Type B pancreatic cell (in vitro differentiated cells): ENCODE measurements at regions not wholly inside any gene's neighbourhood (a gene's known extent, or its start where the extent isn't known, plus 50 kb on each side); places are given as distances from the start of the nearest gene placed in this dataset.

Experiments used
- DNase-seq: peaks from one replicate; pipeline ENCODE4 v3.0.0; 2021; ENCODE audit warnings: mixed read lengths; ENCODE audit not compliant: unreplicated experiment; ENCODE audit errors: extremely low spot score
- H3K27ac Mint-ChIP-seq: 2 replicates; pipeline ENCODE4 v1.8.0; 2021; ENCODE audit warnings: mild to moderate bottlenecking, mixed read lengths
- H3K27me3 Mint-ChIP-seq: 2 replicates; pipeline ENCODE4 v1.8.0; 2021; ENCODE audit warnings: mixed read lengths
- H3K36me3 Mint-ChIP-seq: 2 replicates; pipeline ENCODE4 v1.8.0; 2021; ENCODE audit warnings: mixed read lengths
- H3K4me1 Mint-ChIP-seq: one replicate; pipeline ENCODE4 v1.8.0; 2021; ENCODE audit warnings: mixed read lengths; ENCODE audit not compliant: unreplicated experiment
- H3K4me3 Mint-ChIP-seq: 2 replicates; pipeline ENCODE4 v1.8.0; 2021; ENCODE audit warnings: mild to moderate bottlenecking, mixed read lengths
- H3K9me3 Mint-ChIP-seq: 2 replicates; pipeline ENCODE4 v1.8.0; 2021; ENCODE audit warnings: mixed read lengths
- TF ChIP-seq, protein P1 (sequence below): fragments of 200-600 bp; sonication (generic); conservative IDR thresholded peaks from 2 replicates; pipeline ENCODE4 v1.5.0; 2021; ENCODE audit warnings: antibody characterized with exemption, mild to moderate bottlenecking

DNA sequence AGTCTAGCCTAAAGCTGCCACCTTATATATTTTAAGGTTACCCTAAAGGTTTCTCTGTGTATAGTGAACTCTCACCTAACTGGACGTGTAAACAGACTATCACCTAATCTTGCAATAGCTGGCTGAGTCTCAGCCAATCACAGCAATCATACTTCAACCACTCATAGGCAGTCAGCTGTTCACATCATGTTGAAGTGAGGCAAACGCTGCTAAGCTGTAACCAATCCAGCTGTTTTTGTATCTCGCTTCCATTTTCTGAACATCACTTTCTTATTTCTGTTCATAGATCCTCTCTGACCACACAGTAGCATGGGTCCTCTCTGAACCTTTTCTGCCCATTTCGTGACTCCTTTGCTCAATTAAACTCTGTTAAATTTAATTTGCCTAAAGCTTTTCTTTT is 468.2 kb upstream of the POU3F3 start:
- Mint-ChIP-seq H3K4me1 (no peaks in the 10 kb centered on the region), H3K27me3 (peaks cover 36% of the 10 kb centered on the region), H3K27ac (no peak overlapping the region), H3K36me3 (no peaks in the 10 kb centered on the region), H3K9me3 (no peaks in the 10 kb centered on the region), H3K4me3 (no peak overlapping the region)
- TF ChIP-seq, protein P1, sequence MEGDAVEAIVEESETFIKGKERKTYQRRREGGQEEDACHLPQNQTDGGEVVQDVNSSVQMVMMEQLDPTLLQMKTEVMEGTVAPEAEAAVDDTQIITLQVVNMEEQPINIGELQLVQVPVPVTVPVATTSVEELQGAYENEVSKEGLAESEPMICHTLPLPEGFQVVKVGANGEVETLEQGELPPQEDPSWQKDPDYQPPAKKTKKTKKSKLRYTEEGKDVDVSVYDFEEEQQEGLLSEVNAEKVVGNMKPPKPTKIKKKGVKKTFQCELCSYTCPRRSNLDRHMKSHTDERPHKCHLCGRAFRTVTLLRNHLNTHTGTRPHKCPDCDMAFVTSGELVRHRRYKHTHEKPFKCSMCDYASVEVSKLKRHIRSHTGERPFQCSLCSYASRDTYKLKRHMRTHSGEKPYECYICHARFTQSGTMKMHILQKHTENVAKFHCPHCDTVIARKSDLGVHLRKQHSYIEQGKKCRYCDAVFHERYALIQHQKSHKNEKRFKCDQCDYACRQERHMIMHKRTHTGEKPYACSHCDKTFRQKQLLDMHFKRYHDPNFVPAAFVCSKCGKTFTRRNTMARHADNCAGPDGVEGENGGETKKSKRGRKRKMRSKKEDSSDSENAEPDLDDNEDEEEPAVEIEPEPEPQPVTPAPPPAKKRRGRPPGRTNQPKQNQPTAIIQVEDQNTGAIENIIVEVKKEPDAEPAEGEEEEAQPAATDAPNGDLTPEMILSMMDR, result no peak
- DNase-seq, result no peak

DNA sequence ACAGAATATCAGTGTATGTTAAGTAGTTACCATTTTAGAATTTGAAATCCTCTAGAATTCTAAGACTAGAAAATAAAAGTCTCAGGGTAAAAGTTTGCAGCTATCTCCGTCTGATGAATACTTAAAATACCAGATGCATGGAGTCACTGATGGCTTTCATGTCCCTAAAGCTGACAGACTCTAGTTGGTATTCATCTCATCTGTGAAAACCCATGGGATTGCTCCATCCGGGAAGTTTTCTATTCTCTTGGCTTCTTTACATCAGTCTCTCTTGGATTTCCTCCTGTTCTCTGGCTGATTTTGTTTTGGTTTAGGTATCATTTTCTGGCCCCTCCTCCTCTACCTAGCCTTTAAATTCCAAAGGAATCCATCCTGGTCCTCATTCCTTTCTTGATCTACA is 465.6 kb upstream of the POU3F3 start:
- H3K36me3 Mint-ChIP-seq, result no peaks in the 10 kb centered on the region
- DNase-seq, result no peak
- H3K27ac Mint-ChIP-seq, result no peak overlapping the region
- H3K27me3 Mint-ChIP-seq, result peaks cover 33% of the 10 kb centered on the region
- no peak overlapping the region for H3K4me3 Mint-ChIP-seq
- no peaks in the 10 kb centered on the region for H3K9me3 Mint-ChIP-seq
- no peaks in the 10 kb centered on the region for H3K4me1 Mint-ChIP-seq
- TF ChIP-seq, protein P1, result no peak

- no peak overlapping the region for H3K4me3 Mint-ChIP-seq
- TF ChIP-seq, protein P1, result no peak
- H3K27me3 Mint-ChIP-seq, result peaks cover 32% of the 10 kb centered on the region
- peaks cover 5% of the 10 kb centered on the region for H3K4me1 Mint-ChIP-seq
- no peaks in the 10 kb centered on the region for H3K9me3 Mint-ChIP-seq
- H3K27ac Mint-ChIP-seq, result no peak overlapping the region
- no peak for DNase-seq
- H3K36me3 Mint-ChIP-seq, result no peaks in the 10 kb centered on the region
Measured at GRCh38 chr2:104402825-104403224, 451.1 kb upstream of the POU3F3 start.

DNA sequence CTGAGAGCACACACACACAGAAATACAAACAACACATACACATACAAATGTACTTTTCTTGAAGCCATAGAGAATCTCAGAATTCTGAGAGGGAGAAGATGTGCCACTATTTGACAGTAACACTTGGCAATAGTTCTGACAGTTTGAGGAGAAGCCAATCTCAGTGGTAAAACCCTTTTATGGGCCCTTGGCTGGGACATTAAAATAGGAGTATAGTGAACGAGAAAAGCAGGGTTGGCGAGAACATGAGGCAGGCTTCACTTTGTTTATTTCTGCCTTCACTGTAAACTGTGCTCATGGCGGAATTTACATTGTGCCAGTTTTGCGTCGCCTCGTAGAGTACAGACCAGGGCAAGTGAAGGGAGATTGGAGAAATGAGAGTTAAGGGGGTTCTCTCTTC is 449.4 kb upstream of the POU3F3 start:
- H3K4me1 Mint-ChIP-seq, result peaks cover 5% of the 10 kb centered on the region
- TF ChIP-seq, protein P1, result no peak
- no peak for DNase-seq
- no peak overlapping the region for H3K4me3 Mint-ChIP-seq
- peaks cover 31% of the 10 kb centered on the region for H3K27me3 Mint-ChIP-seq
- no peaks in the 10 kb centered on the region for H3K9me3 Mint-ChIP-seq
- H3K27ac Mint-ChIP-seq, result no peak overlapping the region
- no peaks in the 10 kb centered on the region for H3K36me3 Mint-ChIP-seq

GRCh38 chr2:104405623-104406022 is 448.3 kb upstream of the POU3F3 start:
- TF ChIP-seq, protein P1, result no peak
- Mint-ChIP-seq H3K9me3 (no peaks in the 10 kb centered on the region), H3K27ac (no peak overlapping the region), H3K27me3 (peaks cover 34% of the 10 kb centered on the region), H3K36me3 (no peaks in the 10 kb centered on the region), H3K4me1 (peaks cover 5% of the 10 kb centered on the region), H3K4me3 (no peak overlapping the region)
- DNase-seq, result no peak

DNA sequence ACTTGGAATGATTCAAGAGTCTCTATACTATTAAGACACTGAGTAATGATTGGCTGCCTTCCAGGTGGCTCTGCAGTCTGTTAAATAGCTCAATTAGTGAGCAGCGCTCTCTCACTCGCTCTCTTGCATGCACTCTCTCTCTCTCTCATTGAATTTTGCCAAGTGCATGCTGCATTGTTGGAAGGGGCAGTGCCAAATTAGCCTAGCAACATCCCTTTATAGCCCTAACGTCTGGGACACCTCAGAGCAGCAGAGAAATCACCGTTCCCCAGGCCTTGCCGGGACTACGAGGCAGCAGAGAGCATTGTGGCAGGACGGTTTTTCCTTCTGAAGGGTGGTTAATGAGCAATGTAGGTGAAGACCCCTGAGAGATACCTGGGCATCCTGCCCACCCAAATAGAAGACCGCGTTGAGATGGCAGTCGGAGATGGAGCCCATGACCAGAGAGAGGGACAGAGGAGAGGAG is 447.6 kb upstream of the POU3F3 start:
- Mint-ChIP-seq H3K27me3 (peaks cover 36% of the 10 kb centered on the region), H3K9me3 (no peaks in the 10 kb centered on the region), H3K4me3 (no peak overlapping the region), H3K4me1 (peaks cover 5% of the 10 kb centered on the region), H3K27ac (no peak overlapping the region), H3K36me3 (no peaks in the 10 kb centered on the region)
- no peak for DNase-seq
- TF ChIP-seq, protein P1, result no peak
